Gastroesophageal sphincter (tissue), 3 donors: ENCODE measurements at regions not wholly inside any gene's neighbourhood (a gene's known extent, or its start where the extent isn't known, plus 50 kb on each side); places are given as distances from the start of the nearest gene placed in this dataset.

Experiments used
- CTCF ChIP-seq, 4 experiments: fragments of 200-600 bp in 2 of 4; fragments of 450-650 bp in 2 of 4; sonication (generic) in 1 of 4; IDR thresholded peaks; one replicate each; pipeline ENCODE4 v1.5.1; 2017 to 2019; ENCODE audit warnings: antibody characterized with exemption in 4 of 4, mild to moderate bottlenecking in 2 of 4, moderate library complexity in 2 of 4
- POLR2AphosphoS5 ChIP-seq: sonication (generic); formaldehyde crosslinking; IDR thresholded peaks from one replicate; pipeline ENCODE4 v1.6.1; 2017; ENCODE audit warnings: antibody characterized with exemption

GRCh38 chr3:153881201-153881600 is 240.0 kb upstream of the ARHGEF26 start:
- TF ChIP-seq CTCF (IDR thresholded peaks at IDR 0.05) (no peak), POLR2AphosphoS5 (no peak)
